ENCODE measurements at regions not wholly inside any gene's neighbourhood (a gene's known extent, or its start where the extent isn't known, plus 50 kb on each side); places are given as distances from the start of the nearest gene placed in this dataset.

DNA sequence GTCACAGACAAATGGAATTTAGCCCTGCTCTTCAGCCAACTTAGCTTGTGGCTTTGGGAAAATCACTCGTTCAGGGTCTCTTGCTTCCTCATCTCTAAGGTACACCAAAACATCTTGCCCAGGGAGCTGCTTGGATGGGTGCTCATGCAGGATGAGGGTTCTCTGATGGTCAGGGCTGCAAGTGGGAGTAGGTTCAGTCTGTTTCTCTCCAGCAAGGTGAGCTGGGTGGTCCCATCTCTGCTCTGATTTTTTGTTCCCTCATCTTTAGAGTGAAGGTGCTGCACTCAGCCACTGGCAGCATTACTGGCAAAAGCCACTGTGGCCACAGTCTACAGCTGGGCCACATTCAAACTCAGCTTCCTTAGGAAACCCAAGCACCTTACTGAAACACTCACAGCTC lies 149.9 kb upstream of the GPR26 start:
- TF ChIP-seq, protein P1, sequence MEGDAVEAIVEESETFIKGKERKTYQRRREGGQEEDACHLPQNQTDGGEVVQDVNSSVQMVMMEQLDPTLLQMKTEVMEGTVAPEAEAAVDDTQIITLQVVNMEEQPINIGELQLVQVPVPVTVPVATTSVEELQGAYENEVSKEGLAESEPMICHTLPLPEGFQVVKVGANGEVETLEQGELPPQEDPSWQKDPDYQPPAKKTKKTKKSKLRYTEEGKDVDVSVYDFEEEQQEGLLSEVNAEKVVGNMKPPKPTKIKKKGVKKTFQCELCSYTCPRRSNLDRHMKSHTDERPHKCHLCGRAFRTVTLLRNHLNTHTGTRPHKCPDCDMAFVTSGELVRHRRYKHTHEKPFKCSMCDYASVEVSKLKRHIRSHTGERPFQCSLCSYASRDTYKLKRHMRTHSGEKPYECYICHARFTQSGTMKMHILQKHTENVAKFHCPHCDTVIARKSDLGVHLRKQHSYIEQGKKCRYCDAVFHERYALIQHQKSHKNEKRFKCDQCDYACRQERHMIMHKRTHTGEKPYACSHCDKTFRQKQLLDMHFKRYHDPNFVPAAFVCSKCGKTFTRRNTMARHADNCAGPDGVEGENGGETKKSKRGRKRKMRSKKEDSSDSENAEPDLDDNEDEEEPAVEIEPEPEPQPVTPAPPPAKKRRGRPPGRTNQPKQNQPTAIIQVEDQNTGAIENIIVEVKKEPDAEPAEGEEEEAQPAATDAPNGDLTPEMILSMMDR (IDR thresholded peaks at IDR 0.05): no peak
- no peak for TF ChIP-seq POLR2AphosphoS5 (IDR thresholded peaks at IDR 0.05)
- TF ChIP-seq POLR2A (IDR thresholded peaks at IDR 0.05; ENCODE audit: low read depth): no peak
- TF ChIP-seq EP300 (IDR thresholded peaks at IDR 0.05): no peak
